SK-N-SH (cell line): ENCODE measurements at regions not wholly inside any gene's neighbourhood (a gene's known extent, or its start where the extent isn't known, plus 50 kb on each side); places are given as distances from the start of the nearest gene placed in this dataset.
"Not testable (repeated sequence)": the region's sequence is repeated elsewhere in the genome, so short reads cannot be mapped to it uniquely, and the experiment has no call there.

Experiments
- EZH2phosphoT487 ChIP-seq: fragments of 200-600 bp; sonication (generic); IDR thresholded peaks from 2 replicates; pipeline ENCODE4 v1.6.1; 2017; ENCODE audit warnings: low read depth, mixed run types, mild to moderate bottlenecking, antibody characterized with exemption, moderate library complexity, borderline replicate concordance
- RFX5 ChIP-seq: IDR thresholded peaks from 2 replicates; pipeline ENCODE4 v1.6.1; 2012; ENCODE audit warnings: mild to moderate bottlenecking, improper control_type of control experiment, low read length
- TF ChIP-seq, protein P1 (sequence below): fragments of 200-600 bp; sonication (generic); IDR thresholded peaks from 2 replicates; pipeline ENCODE4 v1.6.1; 2017; ENCODE audit warnings: antibody characterized with exemption, mild to moderate bottlenecking, moderate library complexity

DNA sequence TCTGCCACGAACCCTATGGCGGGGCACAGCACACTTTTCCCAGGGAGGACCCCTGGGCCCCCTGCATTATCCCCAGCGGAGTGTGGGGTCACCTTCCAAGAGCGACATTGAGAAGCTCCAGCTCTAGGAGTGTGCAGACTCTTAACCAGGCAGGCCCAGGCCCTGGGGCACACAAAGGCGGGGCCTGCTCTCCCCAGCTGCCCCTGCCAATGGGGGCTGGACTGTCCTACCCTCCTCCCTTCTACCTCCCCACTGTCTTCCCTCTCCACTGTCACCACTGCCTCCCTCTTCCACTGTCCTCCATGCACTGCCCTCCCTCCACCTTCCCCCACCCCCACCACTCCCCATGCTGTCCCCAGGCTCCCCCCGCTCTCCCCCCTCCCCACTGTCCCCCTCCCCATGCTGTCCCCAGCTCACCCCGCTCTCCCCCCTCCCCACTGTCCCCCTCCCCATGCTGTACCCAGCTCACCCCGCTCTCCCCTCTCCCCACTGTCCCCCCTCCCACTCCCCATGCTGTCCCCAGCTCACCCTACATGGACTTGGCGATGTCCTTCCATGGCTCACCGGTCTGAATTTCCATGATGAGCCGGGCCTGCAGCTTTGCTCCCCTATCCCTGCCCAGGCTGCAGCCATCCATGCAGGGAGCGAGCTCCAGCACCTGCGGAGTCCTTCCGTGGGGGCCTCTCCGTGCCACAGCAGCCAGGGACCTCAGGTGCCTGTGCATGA lies 5483.6 kb upstream of the TPTE start:
- TF ChIP-seq, protein P1, sequence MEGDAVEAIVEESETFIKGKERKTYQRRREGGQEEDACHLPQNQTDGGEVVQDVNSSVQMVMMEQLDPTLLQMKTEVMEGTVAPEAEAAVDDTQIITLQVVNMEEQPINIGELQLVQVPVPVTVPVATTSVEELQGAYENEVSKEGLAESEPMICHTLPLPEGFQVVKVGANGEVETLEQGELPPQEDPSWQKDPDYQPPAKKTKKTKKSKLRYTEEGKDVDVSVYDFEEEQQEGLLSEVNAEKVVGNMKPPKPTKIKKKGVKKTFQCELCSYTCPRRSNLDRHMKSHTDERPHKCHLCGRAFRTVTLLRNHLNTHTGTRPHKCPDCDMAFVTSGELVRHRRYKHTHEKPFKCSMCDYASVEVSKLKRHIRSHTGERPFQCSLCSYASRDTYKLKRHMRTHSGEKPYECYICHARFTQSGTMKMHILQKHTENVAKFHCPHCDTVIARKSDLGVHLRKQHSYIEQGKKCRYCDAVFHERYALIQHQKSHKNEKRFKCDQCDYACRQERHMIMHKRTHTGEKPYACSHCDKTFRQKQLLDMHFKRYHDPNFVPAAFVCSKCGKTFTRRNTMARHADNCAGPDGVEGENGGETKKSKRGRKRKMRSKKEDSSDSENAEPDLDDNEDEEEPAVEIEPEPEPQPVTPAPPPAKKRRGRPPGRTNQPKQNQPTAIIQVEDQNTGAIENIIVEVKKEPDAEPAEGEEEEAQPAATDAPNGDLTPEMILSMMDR = not testable (repeated sequence)
- TF ChIP-seq EZH2phosphoT487, RFX5: not testable (repeated sequence)
